K562 (cell line): ENCODE measurements at regions not wholly inside any gene's neighbourhood (a gene's known extent, or its start where the extent isn't known, plus 50 kb on each side); places are given as distances from the start of the nearest gene placed in this dataset.

Source experiments
- ATAC-seq: fragments of 200-7000 bp; cut with Tn5 transposase; 3 replicates; pipeline ENCODE4 v1.9.1; 2020; ENCODE audit warnings: moderate library complexity
- BruUV-seq: library from RNA; stranded (reverse); fragments of 400-500 nt; replicated peaks from 2 replicates; lab custom pipeline; 2021; lab: Mats Ljungman, UMichigan
- CTCF ChIA-PET: fragments of 300-600 bp; formaldehyde crosslinking; extraction: SDS; loops from one replicate; lab custom pipeline; 2021; ENCODE audit warnings: low intra/inter-chr PET ratio; lab: Yijun Ruan, JAX
- POLR2A ChIA-PET: fragments of 300-600, 350-650 bp; sonication (Branson Sonifier 250); formaldehyde crosslinking; extraction: SDS; loops from one replicate; lab custom pipeline; 2021; ENCODE audit warnings: antibody characterized with exemption, inconsistent platforms; lab: Yijun Ruan, JAX
- DNase-seq, 4 experiments: peaks; one replicate each; pipeline versions ENCODE4 v3.0.0 to v3.0.0-alpha.2; 2011 to 2018; ENCODE audit warnings: low spot score in 3 of 4, mixed read lengths in 3 of 4; ENCODE audit errors: extremely low read depth in 1 of 4
- FAIRE-seq: peaks from 2 replicates; lab custom pipeline; 2011; peaks lifted over from hg19 to GRCh38; lab: Jason Lieb, UNC
- H2AFZ ChIP-seq: 2 replicates; pipeline ENCODE4 v1.6.0; 2011; ENCODE audit warnings: low read depth, low read length, control low read depth, inconsistent platforms
- H3K27ac ChIP-seq: fragments of 200-600 bp; 3 replicates; pipeline ENCODE4 v1.8.0; 2011; ENCODE audit warnings: low read depth, mild to moderate bottlenecking, control low read depth, inconsistent platforms, low read length, moderate library complexity, mixed read lengths; ENCODE audit errors: extremely low read depth
- H3K27me3 ChIP-seq, 2 experiments: fragments of 300-600 bp in 1 of 2; 2 replicates in 1 of 2; 3 replicates in 1 of 2; pipeline versions ENCODE4 v1.6.0 to v1.8.0; 2011; ENCODE audit warnings: inconsistent platforms in 2 of 2, low read length in 2 of 2, mild to moderate bottlenecking in 1 of 2, mixed read lengths in 1 of 2, moderate library complexity in 1 of 2; ENCODE audit not compliant: control insufficient read depth in 2 of 2, insufficient read depth in 2 of 2
- H3K36me3 ChIP-seq: fragments of 300-600 bp; 3 replicates; pipeline ENCODE4 v1.8.0; 2011; ENCODE audit warnings: mild to moderate bottlenecking, low read length, inconsistent platforms; ENCODE audit not compliant: control insufficient read depth, insufficient read depth
- H3K4me1 ChIP-seq, 2 experiments: fragments of 200-600 bp in 1 of 2; replicated peaks in 1 of 2; 2 replicates in 1 of 2; 3 replicates in 1 of 2; pipeline versions ENCODE4 v1.5.1 to v1.8.0; 2011; ENCODE audit warnings: inconsistent platforms in 2 of 2, low read length in 2 of 2, mild to moderate bottlenecking in 1 of 2, mixed read lengths in 1 of 2, moderate library complexity in 1 of 2; ENCODE audit not compliant: control insufficient read depth in 2 of 2, insufficient read depth in 2 of 2
- H3K4me2 ChIP-seq: 2 replicates; pipeline ENCODE4 v1.6.1; 2011; ENCODE audit warnings: low read length, control low read depth, inconsistent platforms, mixed read lengths; ENCODE audit not compliant: insufficient read depth
- H3K4me3 ChIP-seq: fragments of 200-600 bp; sonication (generic), shearing (Covaris generic); 2 replicates; pipeline ENCODE4 v1.5.1; 2016; ENCODE audit warnings: control low read depth, inconsistent platforms
- H3K79me2 ChIP-seq: fragments of 200-600 bp; 3 replicates; pipeline ENCODE4 v1.8.0; 2011; ENCODE audit warnings: low read length, inconsistent platforms; ENCODE audit not compliant: control insufficient read depth, insufficient read depth
- H3K9ac ChIP-seq, 2 experiments: 2 replicates each; pipeline versions ENCODE4 v1.6.0 to v1.6.1; 2011; ENCODE audit warnings: low read depth in 2 of 2, low read length in 2 of 2, control low read depth in 1 of 2, inconsistent platforms in 1 of 2, mild to moderate bottlenecking in 1 of 2, mixed read lengths in 1 of 2; ENCODE audit not compliant: insufficient read depth in 1 of 2
- H3K9me1 ChIP-seq: one replicate; pipeline ENCODE4 v1.6.0; 2011; ENCODE audit warnings: inconsistent platforms, mild to moderate bottlenecking, low read length, moderate library complexity; ENCODE audit not compliant: control insufficient read depth, insufficient read depth
- H3K9me3 ChIP-seq: replicated peaks from 2 replicates; pipeline ENCODE4 v1.5.1; 2011; ENCODE audit warnings: low read depth, low read length, inconsistent platforms; ENCODE audit not compliant: control insufficient read depth, insufficient read depth
- H4K20me1 ChIP-seq: replicated peaks from 2 replicates; pipeline ENCODE4 v1.6.1; 2011; ENCODE audit warnings: low read length, inconsistent platforms, mixed read lengths; ENCODE audit not compliant: control insufficient read depth, insufficient read depth
- CBX8 ChIP-seq: fragments of 200-600 bp; sonication (generic); IDR thresholded peaks from 2 replicates; pipeline ENCODE4 v1.6.1; 2012; ENCODE audit warnings: borderline replicate concordance, mixed run types, low read depth, mild to moderate bottlenecking, moderate library complexity, mixed read lengths, low read length, control low read depth, inconsistent platforms; ENCODE audit not compliant: poor library complexity, severe bottlenecking; ENCODE audit errors: extremely low read depth
- FOXO4 ChIP-seq: fragments of 450-650 bp; formaldehyde crosslinking; IDR thresholded peaks from 2 replicates; pipeline ENCODE4 v1.4.0; 2020; ENCODE audit warnings: mild to moderate bottlenecking, moderate library complexity
- MAFG ChIP-seq: fragments of 450-650 bp; conservative IDR thresholded peaks from 2 replicates; pipeline ENCODE4 v1.6.1; 2016; ENCODE audit warnings: missing genetic modification characterization, missing compliant biosample characterization
- MGA ChIP-seq: fragments of 450-650 bp; IDR thresholded peaks from 2 replicates; pipeline ENCODE4 v1.6.1; 2016; ENCODE audit warnings: mild to moderate bottlenecking, moderate library complexity
- NR2F6 ChIP-seq: fragments of 450-650 bp; formaldehyde crosslinking; IDR thresholded peaks from 2 replicates; pipeline ENCODE4 v1.4.0; 2020; ENCODE audit warnings: mild to moderate bottlenecking
- THRB ChIP-seq: fragments of 450-650 bp; formaldehyde crosslinking; conservative IDR thresholded peaks from 2 replicates; pipeline ENCODE4 v1.4.0; 2022; ENCODE audit warnings: mild to moderate bottlenecking, missing genetic modification characterization
- ZNF584 ChIP-seq: fragments of 200-800 bp; sonication (Bioruptor generic); IDR thresholded peaks from 2 replicates; pipeline ENCODE4 v1.6.1; 2016; ENCODE audit warnings: low read depth, mild to moderate bottlenecking, missing genetic modification characterization, missing compliant biosample characterization
- WGBS: fragments of 100-300 bp; shearing (Covaris generic); methylation state at CpG from one replicate; pipeline ENCODE4 v1.1.6; 2016; ENCODE audit warnings: low coverage, mixed read lengths; ENCODE audit not compliant: insufficient coverage; ENCODE audit errors: missing lambda C conversion rate; 5-methylcytosine and 5-hydroxymethylcytosine counted together
- in situ Hi-C: fragments of 300-500 bp; cut with MboI; formaldehyde crosslinking; loops from 4 replicates; pipeline ENCODE4 v1.15.0; 2018; ENCODE audit warnings: inconsistent platforms, mixed read lengths
- intact Hi-C: fragments of 100-400 bp; cut with micrococcal nuclease; formaldehyde crosslinking; loops from 2 replicates; pipeline ENCODE4 v1.14.2; 2022

- ATAC-seq (no peak), FAIRE-seq (no peak), DNase-seq (no peak)
- in situ Hi-C loops (no loop called here), intact Hi-C loops (no loop called here)
- H3K79me2 ChIP-seq = no peaks in the 10 kb centered on the region
- ChIA-PET POLR2A (no interaction called here), CTCF (no interaction called here)
- BruUV-seq = no TSS peak
- no peak overlapping the region for H3K9ac ChIP-seq
- no peaks in the 10 kb centered on the region for H3K9me3 ChIP-seq
- no peak overlapping the region for H3K4me2 ChIP-seq
- H3K9me1 ChIP-seq = no peaks in the 10 kb centered on the region
- no peak overlapping the region for H2AFZ ChIP-seq
- 0% methylated on average over 2 of the region's 2 CpGs for WGBS
- H3K36me3 ChIP-seq = no peaks in the 10 kb centered on the region
- no peak overlapping the region for H3K27ac ChIP-seq
- H3K4me1 ChIP-seq = no peaks in the 10 kb centered on the region
- no peaks in the 10 kb centered on the region for H4K20me1 ChIP-seq
- no peaks in the 10 kb centered on the region for H3K27me3 ChIP-seq
- no peak overlapping the region for H3K4me3 ChIP-seq
- TF ChIP-seq FOXO4 (CRISPR knock-in tag) (no peak), MAFG (no peak), ZNF584 (CRISPR knock-in tag) (no peak), THRB (CRISPR knock-in tag) (no peak), MGA (no peak), NR2F6 (no peak), CBX8 (no peak)
Observed at GRCh38 chr6:23659125-23659524, 466.9 kb upstream of the NRSN1 start.
